Skin of body (tissue), 1 donor: ENCODE measurements at regions not wholly inside any gene's neighbourhood (a gene's known extent, or its start where the extent isn't known, plus 50 kb on each side); places are given as distances from the start of the nearest gene placed in this dataset.

Experiments used
- DNase-seq: peaks from one replicate; lab custom pipeline; 2025; lab: John Stamatoyannopoulos, UW

GRCh38 chr16:55115506-55115905, 184.8 kb downstream of the IRX5 start:
- DNase-seq, result no peak

GRCh38 chr16:55116165-55116920, 185.7 kb downstream of the IRX5 start:
- DNase-seq, result no peak

- no peak for DNase-seq
Measured at GRCh38 chr16:55118701-55119260, 188.1 kb downstream of the IRX5 start.

- DNase-seq, result no peak
Measured at GRCh38 chr16:55120408-55120807, 189.7 kb downstream of the IRX5 start.

GRCh38 chr16:55120826-55121225, 190.2 kb downstream of the IRX5 start:
- no peak for DNase-seq

GRCh38 chr16:55123652-55124051, 193.0 kb downstream of the IRX5 start:
- DNase-seq, result no peak

- no peak for DNase-seq
Measured at GRCh38 chr16:55125818-55126385, 195.2 kb downstream of the IRX5 start.

- DNase-seq, result no peak
Measured at GRCh38 chr16:55126456-55126855, 195.8 kb downstream of the IRX5 start.

GRCh38 chr16:55130456-55130855, 193.5 kb upstream of the IRX6 start:
- DNase-seq, result no peak

- DNase-seq, result no peak
Measured at GRCh38 chr16:55130911-55131310, 193.1 kb upstream of the IRX6 start.

GRCh38 chr16:55133654-55134053, 190.3 kb upstream of the IRX6 start:
- DNase-seq, result no peak

- no peak for DNase-seq
Measured at GRCh38 chr16:55136356-55137150, 187.4 kb upstream of the IRX6 start.

- no peak for DNase-seq
Measured at GRCh38 chr16:55138298-55138697, 185.7 kb upstream of the IRX6 start.

GRCh38 chr16:55142405-55142804, 181.6 kb upstream of the IRX6 start:
- peak; percentile 40 for DNase-seq

GRCh38 chr16:55144651-55145050, 179.4 kb upstream of the IRX6 start:
- no peak for DNase-seq

GRCh38 chr16:55145771-55146603, 178.0 kb upstream of the IRX6 start:
- DNase-seq, result no peak

- peak; percentile 86 for DNase-seq
Measured at GRCh38 chr16:55146966-55147365, 177.0 kb upstream of the IRX6 start.

- DNase-seq, result peak; percentile 86
Measured at GRCh38 chr16:55147396-55147795, 176.6 kb upstream of the IRX6 start.

- peak; percentile 38 for DNase-seq
Measured at GRCh38 chr16:55149622-55150021, 174.4 kb upstream of the IRX6 start.

- DNase-seq, result peak; percentile 64
Measured at GRCh38 chr16:55151561-55152305, 172.3 kb upstream of the IRX6 start.
